KMS-11 (cell line): ENCODE measurements at regions not wholly inside any gene's neighbourhood (a gene's known extent, or its start where the extent isn't known, plus 50 kb on each side); places are given as distances from the start of the nearest gene placed in this dataset.

Experiments
- H2AFZ ChIP-seq: fragments of 200-600 bp; sonication (generic); 2 replicates; pipeline ENCODE4 v1.6.1; 2016; ENCODE audit warnings: antibody characterized with exemption, mixed run types, low read depth
- H3K27ac ChIP-seq: fragments of 200-600 bp; sonication (generic); 2 replicates; pipeline ENCODE4 v1.6.1; 2016; ENCODE audit warnings: mild to moderate bottlenecking, mixed run types
- H3K27me3 ChIP-seq: fragments of 200-600 bp; sonication (generic); 2 replicates; pipeline ENCODE4 v1.6.1; 2017; ENCODE audit warnings: mild to moderate bottlenecking, low read depth, mixed run types, moderate library complexity; ENCODE audit not compliant: insufficient read depth
- H3K36me3 ChIP-seq: fragments of 200-600 bp; sonication (generic); 2 replicates; pipeline ENCODE4 v1.6.1; 2017; ENCODE audit warnings: mild to moderate bottlenecking, mixed run types; ENCODE audit not compliant: insufficient read depth
- H3K4me1 ChIP-seq: fragments of 200-600 bp; sonication (generic); 2 replicates; pipeline ENCODE4 v1.6.1; 2016; ENCODE audit warnings: mild to moderate bottlenecking, low read depth, mixed run types; ENCODE audit not compliant: poor library complexity, severe bottlenecking
- H3K4me2 ChIP-seq: fragments of 200-600 bp; sonication (generic); 2 replicates; pipeline ENCODE4 v1.7.0; 2016; ENCODE audit warnings: mild to moderate bottlenecking, mixed run types
- H3K4me3 ChIP-seq: fragments of 200-600 bp; sonication (generic); IDR thresholded peaks from 2 replicates; pipeline ENCODE4 v1.6.1; 2017; ENCODE audit warnings: low read depth, low read length, mixed read lengths; ENCODE audit not compliant: insufficient read depth
- H3K79me2 ChIP-seq: fragments of 200-600 bp; sonication (generic); 2 replicates; pipeline ENCODE4 v1.6.1; 2016; ENCODE audit warnings: low read depth, mixed run types; ENCODE audit not compliant: insufficient read depth
- H3K9ac ChIP-seq: fragments of 200-600 bp; sonication (generic); 2 replicates; pipeline ENCODE4 v1.6.1; 2016; ENCODE audit warnings: mild to moderate bottlenecking, mixed run types
- H4K20me1 ChIP-seq: fragments of 200-600 bp; sonication (generic); 2 replicates; pipeline ENCODE4 v1.6.1; 2016; ENCODE audit warnings: mild to moderate bottlenecking, mixed run types; ENCODE audit not compliant: insufficient read depth
- TF ChIP-seq, protein P1 (sequence below): fragments of 200-600 bp; sonication (generic); conservative IDR thresholded peaks from 2 replicates; pipeline ENCODE4 v1.6.1; 2017; ENCODE audit warnings: low read depth, mild to moderate bottlenecking, antibody characterized with exemption, low read length, moderate library complexity, mixed read lengths

- TF ChIP-seq, protein P1, sequence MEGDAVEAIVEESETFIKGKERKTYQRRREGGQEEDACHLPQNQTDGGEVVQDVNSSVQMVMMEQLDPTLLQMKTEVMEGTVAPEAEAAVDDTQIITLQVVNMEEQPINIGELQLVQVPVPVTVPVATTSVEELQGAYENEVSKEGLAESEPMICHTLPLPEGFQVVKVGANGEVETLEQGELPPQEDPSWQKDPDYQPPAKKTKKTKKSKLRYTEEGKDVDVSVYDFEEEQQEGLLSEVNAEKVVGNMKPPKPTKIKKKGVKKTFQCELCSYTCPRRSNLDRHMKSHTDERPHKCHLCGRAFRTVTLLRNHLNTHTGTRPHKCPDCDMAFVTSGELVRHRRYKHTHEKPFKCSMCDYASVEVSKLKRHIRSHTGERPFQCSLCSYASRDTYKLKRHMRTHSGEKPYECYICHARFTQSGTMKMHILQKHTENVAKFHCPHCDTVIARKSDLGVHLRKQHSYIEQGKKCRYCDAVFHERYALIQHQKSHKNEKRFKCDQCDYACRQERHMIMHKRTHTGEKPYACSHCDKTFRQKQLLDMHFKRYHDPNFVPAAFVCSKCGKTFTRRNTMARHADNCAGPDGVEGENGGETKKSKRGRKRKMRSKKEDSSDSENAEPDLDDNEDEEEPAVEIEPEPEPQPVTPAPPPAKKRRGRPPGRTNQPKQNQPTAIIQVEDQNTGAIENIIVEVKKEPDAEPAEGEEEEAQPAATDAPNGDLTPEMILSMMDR, result no peak
- no peak overlapping the region for H3K27ac ChIP-seq
- no peak overlapping the region for H3K4me2 ChIP-seq
- no peak overlapping the region for H3K9ac ChIP-seq
- peaks cover 14% of the 10 kb centered on the region for H3K4me1 ChIP-seq
- H3K36me3 ChIP-seq, result no peaks in the 10 kb centered on the region
- H3K4me3 ChIP-seq, result no peak overlapping the region
- H2AFZ ChIP-seq, result no peak overlapping the region
- no peaks in the 10 kb centered on the region for H3K79me2 ChIP-seq
- H4K20me1 ChIP-seq, result no peaks in the 10 kb centered on the region
- H3K27me3 ChIP-seq, result peaks cover 18% of the 10 kb centered on the region
Observed at GRCh38 chr14:65153101-65153500, 50.8 kb upstream of the MAX start.

- no peak overlapping the region for H3K9ac ChIP-seq
- peaks cover 23% of the 10 kb centered on the region for H3K4me1 ChIP-seq
- no peak overlapping the region for H3K27ac ChIP-seq
- TF ChIP-seq, protein P1, result no peak
- no peaks in the 10 kb centered on the region for H4K20me1 ChIP-seq
- no peaks in the 10 kb centered on the region for H3K79me2 ChIP-seq
- no peak overlapping the region for H3K4me3 ChIP-seq
- no peaks in the 10 kb centered on the region for H3K36me3 ChIP-seq
- no peak overlapping the region for H2AFZ ChIP-seq
- peaks cover 18% of the 10 kb centered on the region for H3K27me3 ChIP-seq
- H3K4me2 ChIP-seq, result peak overlapping the region; percentile 68
Observed at GRCh38 chr14:65156568-65157366, 54.5 kb upstream of the MAX start.

GRCh38 chr14:65159281-65160062, 57.2 kb upstream of the MAX start:
- H3K36me3 ChIP-seq, result no peaks in the 10 kb centered on the region
- H3K27ac ChIP-seq, result no peak overlapping the region
- no peaks in the 10 kb centered on the region for H3K79me2 ChIP-seq

GRCh38 chr14:65160091-65160490, 57.8 kb upstream of the MAX start:
- H2AFZ ChIP-seq, result no peak overlapping the region
- H3K4me3 ChIP-seq, result no peak overlapping the region
- no peak overlapping the region for H3K9ac ChIP-seq
- no peaks in the 10 kb centered on the region for H4K20me1 ChIP-seq
- TF ChIP-seq, protein P1, result no peak
- no peaks in the 10 kb centered on the region for H3K36me3 ChIP-seq
- no peak overlapping the region for H3K27ac ChIP-seq
- H3K4me2 ChIP-seq, result no peak overlapping the region
- no peaks in the 10 kb centered on the region for H3K79me2 ChIP-seq
- H3K4me1 ChIP-seq, result peaks cover 23% of the 10 kb centered on the region
- H3K27me3 ChIP-seq, result peaks cover 10% of the 10 kb centered on the region

More at GRCh38 chr14:65159281-65160062, 57.2 kb upstream of the MAX start:
- TF ChIP-seq, protein P1, result no peak
- Histone ChIP-seq H3K4me2 (no peak overlapping the region), H3K4me3 (no peak overlapping the region), H3K27me3 (peaks cover 14% of the 10 kb centered on the region), H2AFZ (no peak overlapping the region), H4K20me1 (no peaks in the 10 kb centered on the region), H3K4me1 (peaks cover 23% of the 10 kb centered on the region), H3K9ac (no peak overlapping the region)
